GM12878 (cell line): ENCODE measurements at regions not wholly inside any gene's neighbourhood (a gene's known extent, or its start where the extent isn't known, plus 50 kb on each side); places are given as distances from the start of the nearest gene placed in this dataset.

Experiments
- ATAC-seq: fragments of 200-7000 bp; cut with Tn5 transposase; 3 replicates; pipeline ENCODE4 v1.9.1; 2020; ENCODE audit warnings: mild to moderate bottlenecking, moderate library complexity
- BruUV-seq: library from RNA; stranded (reverse); fragments of 400-500 nt; replicated peaks from 2 replicates; lab custom pipeline; 2021; lab: Mats Ljungman, UMichigan
- CTCF ChIA-PET: fragments of 300-600 bp; sonication (Branson Sonifier 250); formaldehyde crosslinking; extraction: SDS; loops from one replicate; lab custom pipeline; 2021; ENCODE audit warnings: inconsistent platforms; lab: Yijun Ruan, JAX
- POLR2A ChIA-PET: fragments of 350-600 bp; formaldehyde crosslinking; extraction: SDS; loops from one replicate; lab custom pipeline; 2021; ENCODE audit warnings: inconsistent platforms; lab: Charles Lee
- RAD21 ChIA-PET: fragments of 300-600 bp; sonication (Branson Sonifier 250); formaldehyde crosslinking; loops from one replicate; lab custom pipeline; 2023; ENCODE audit warnings: antibody characterized with exemption; ENCODE audit not compliant: unreplicated experiment; lab: Charles Lee
- SMC1A ChIA-PET: fragments of 300-600 bp; sonication (Branson Sonifier 250); formaldehyde crosslinking; loops from one replicate; lab custom pipeline; 2023; ENCODE audit not compliant: unreplicated experiment, uncharacterized antibody; lab: Charles Lee
- DNase-seq: peaks from one replicate; pipeline ENCODE4 v3.0.0-alpha.2; 2011; ENCODE audit warnings: low read depth, low spot score
- FAIRE-seq: peaks from 3 replicates; lab custom pipeline; 2011; peaks lifted over from hg19 to GRCh38; lab: Jason Lieb, UNC
- H2AFZ ChIP-seq: 2 replicates; pipeline ENCODE4 v1.6.0; 2011; ENCODE audit warnings: low read depth, low read length, control low read depth; ENCODE audit not compliant: control insufficient read depth
- H3K27ac ChIP-seq: 2 replicates; pipeline ENCODE4 v1.5.1; 2011; ENCODE audit warnings: control low read depth; ENCODE audit not compliant: control insufficient read depth, insufficient read depth
- H3K27me3 ChIP-seq, 2 experiments: replicated peaks in 1 of 2; 2 replicates each; pipeline versions ENCODE4 v1.6.0 to v1.6.1; 2011; ENCODE audit warnings: low read length in 1 of 2; ENCODE audit not compliant: control insufficient read depth in 2 of 2, insufficient read depth in 2 of 2
- H3K36me3 ChIP-seq, 2 experiments: 2 replicates each; pipeline ENCODE4 v1.5.1; 2011; ENCODE audit warnings: low read length in 1 of 2; ENCODE audit not compliant: control insufficient read depth in 2 of 2, insufficient read depth in 2 of 2
- H3K4me1 ChIP-seq: 2 replicates; pipeline ENCODE4 v1.6.1; 2011; ENCODE audit warnings: mild to moderate bottlenecking, low read length, moderate library complexity, mixed read lengths; ENCODE audit not compliant: control insufficient read depth, insufficient read depth
- H3K4me2 ChIP-seq: 2 replicates; pipeline ENCODE4 v1.6.0; 2011; ENCODE audit warnings: control low read depth; ENCODE audit not compliant: control insufficient read depth, insufficient read depth
- H3K4me3 ChIP-seq: fragments of 200-600 bp; sonication (generic); 2 replicates; pipeline ENCODE4 v1.5.1; 2016
- H3K79me2 ChIP-seq: 2 replicates; pipeline ENCODE4 v1.6.0; 2011; ENCODE audit warnings: low read length; ENCODE audit not compliant: control insufficient read depth, insufficient read depth
- H3K9ac ChIP-seq: 2 replicates; pipeline ENCODE4 v1.8.0; 2011; ENCODE audit warnings: low read length, control low read depth, mixed read lengths; ENCODE audit not compliant: control insufficient read depth, insufficient read depth
- H3K9me3 ChIP-seq: replicated peaks from 3 replicates; pipeline ENCODE4 v1.5.1; 2011; ENCODE audit warnings: mild to moderate bottlenecking, low read length; ENCODE audit not compliant: control insufficient read depth, insufficient read depth
- H4K20me1 ChIP-seq: 2 replicates; pipeline ENCODE4 v1.6.0; 2011; ENCODE audit not compliant: control insufficient read depth, insufficient read depth
- CHD2 ChIP-seq: IDR thresholded peaks from 2 replicates; pipeline ENCODE4 v1.6.1; 2011; ENCODE audit warnings: low read depth, low read length, improper control_type of control experiment, borderline replicate concordance
- EED ChIP-seq: sonication (generic); IDR thresholded peaks from 2 replicates; pipeline ENCODE4 v1.6.1; 2016; ENCODE audit warnings: antibody characterized with exemption, low read depth
- FOS ChIP-seq: IDR thresholded peaks from 3 replicates; pipeline ENCODE4 v1.6.1; 2011; ENCODE audit warnings: borderline replicate concordance; ENCODE audit not compliant: insufficient read length; ENCODE audit errors: extremely low read depth
- HDAC6 ChIP-seq: fragments of 200-600 bp; sonication (generic); IDR thresholded peaks from one replicate; pipeline ENCODE4 v1.8.0; 2017; ENCODE audit warnings: antibody characterized with exemption; ENCODE audit not compliant: unreplicated experiment
- KLF5 ChIP-seq: fragments of 450-650 bp; IDR thresholded peaks from 2 replicates; pipeline ENCODE4 v1.6.1; 2014; ENCODE audit warnings: mild to moderate bottlenecking; ENCODE audit not compliant: partially characterized antibody
- SPI1 ChIP-seq: IDR thresholded peaks from 2 replicates; pipeline ENCODE4 v1.6.1; 2011; ENCODE audit warnings: low read depth, mild to moderate bottlenecking, low read length, moderate library complexity, borderline replicate concordance; ENCODE audit not compliant: insufficient read depth
- WGBS: methylation state at CpG from one replicate; pipeline ENCODE4 v1.1.6; 2016; ENCODE audit warnings: low lambda C conversion rate; ENCODE audit not compliant: insufficient replicate concordance, insufficient coverage; ENCODE audit errors: missing lambda C conversion rate; 5-methylcytosine and 5-hydroxymethylcytosine counted together
- in situ Hi-C: fragments of 300-500 bp; cut with MboI; formaldehyde crosslinking; loops from 9 replicates; pipeline ENCODE4 v1.14.3; 2018; ENCODE audit warnings: mixed read lengths
- intact Hi-C: fragments of 100-400 bp; cut with micrococcal nuclease; formaldehyde crosslinking; loops from one replicate; pipeline ENCODE4 v1.14.2; 2022; ENCODE audit not compliant: unreplicated experiment
- TF ChIP-seq, protein P1 (sequence below): fragments of 450-650 bp; IDR thresholded peaks from 2 replicates; pipeline ENCODE4 v1.6.1; 2016; ENCODE audit warnings: mild to moderate bottlenecking

DNA sequence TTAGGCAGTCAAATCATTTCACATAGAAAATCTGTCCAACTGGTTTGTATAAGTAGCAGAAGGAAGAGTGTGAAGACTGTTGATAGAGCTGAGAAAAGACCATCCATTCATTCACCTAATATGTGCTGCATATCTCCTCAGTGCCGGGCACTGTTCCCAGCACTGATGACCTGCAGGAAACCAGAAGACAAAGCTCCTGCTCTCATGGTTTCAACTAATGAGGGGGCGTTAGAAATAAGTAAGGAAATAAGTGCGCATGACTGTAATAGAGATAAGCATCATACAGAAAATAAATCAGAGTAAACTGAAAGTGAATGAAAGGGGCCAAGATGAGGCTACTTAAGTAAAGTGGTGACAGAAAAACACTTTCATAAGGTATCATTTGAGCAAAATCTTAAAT, 427.5 kb upstream of the CDH20 start:
- intact Hi-C loops: no loop called here
- WGBS: 19% methylated on average over 3 of the region's 3 CpGs
- H3K27ac ChIP-seq: no peak overlapping the region
- ChIA-PET RAD21 (no interaction called here), SMC1A (interaction anchor here (1.3 kb wide), 1 partner anchor 9 kb away, joined by 4 read pairs; no protein-coding TSS in a partner anchor), CTCF (interaction anchor here (1.8 kb wide), 1 partner anchor 17 kb away, joined by 3 read pairs; no protein-coding TSS in a partner anchor), POLR2A (no interaction called here)
- ATAC-seq: no peak
- no peaks in the 10 kb centered on the region for H3K27me3 ChIP-seq
- H4K20me1 ChIP-seq: no peaks in the 10 kb centered on the region
- no peak overlapping the region for H3K9ac ChIP-seq
- no peak overlapping the region for H3K4me2 ChIP-seq
- H2AFZ ChIP-seq: no peak overlapping the region
- no peak for FAIRE-seq
- H3K4me3 ChIP-seq: no peak overlapping the region
- H3K9me3 ChIP-seq: no peaks in the 10 kb centered on the region
- H3K79me2 ChIP-seq: no peaks in the 10 kb centered on the region
- DNase-seq: no peak
- TF ChIP-seq HDAC6 (no peak), EED (no peak)
- in situ Hi-C loops: no loop called here
- H3K4me1 ChIP-seq: no peaks in the 10 kb centered on the region
- no peaks in the 10 kb centered on the region for H3K36me3 ChIP-seq
- no TSS peak for BruUV-seq

DNA sequence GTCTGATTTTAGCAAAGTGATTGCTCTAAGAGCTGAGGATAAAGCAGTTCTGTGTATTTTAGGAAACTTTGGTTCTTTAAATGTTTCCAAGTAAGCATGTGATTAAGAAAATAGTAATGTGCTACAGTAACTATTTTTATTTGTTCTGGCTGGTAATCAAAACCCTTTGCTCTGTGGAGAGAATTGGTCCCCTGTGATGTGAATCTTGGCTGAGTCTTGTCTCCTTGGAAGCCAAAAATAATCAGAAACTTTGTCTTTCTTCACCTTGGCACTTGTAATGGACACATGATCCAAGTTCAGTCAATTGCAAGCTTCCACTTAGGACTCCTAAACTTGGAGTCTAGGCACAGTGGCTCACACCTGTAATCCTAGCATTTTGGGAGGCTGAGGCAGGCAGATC, 422.7 kb upstream of the CDH20 start:
- ChIA-PET SMC1A (no interaction called here), POLR2A (no interaction called here), RAD21 (no interaction called here), CTCF (no interaction called here)
- Histone ChIP-seq H2AFZ (no peak overlapping the region), H4K20me1 (no peaks in the 10 kb centered on the region), H3K9me3 (no peaks in the 10 kb centered on the region), H3K4me3 (no peak overlapping the region), H3K9ac (no peak overlapping the region), H3K4me1 (no peaks in the 10 kb centered on the region), H3K79me2 (no peaks in the 10 kb centered on the region), H3K4me2 (no peak overlapping the region), H3K27ac (no peak overlapping the region), H3K36me3 (no peaks in the 10 kb centered on the region), H3K27me3 (no peaks in the 10 kb centered on the region)
- ATAC-seq (no peak), DNase-seq (no peak), FAIRE-seq (no peak)
- TF ChIP-seq, protein P1, sequence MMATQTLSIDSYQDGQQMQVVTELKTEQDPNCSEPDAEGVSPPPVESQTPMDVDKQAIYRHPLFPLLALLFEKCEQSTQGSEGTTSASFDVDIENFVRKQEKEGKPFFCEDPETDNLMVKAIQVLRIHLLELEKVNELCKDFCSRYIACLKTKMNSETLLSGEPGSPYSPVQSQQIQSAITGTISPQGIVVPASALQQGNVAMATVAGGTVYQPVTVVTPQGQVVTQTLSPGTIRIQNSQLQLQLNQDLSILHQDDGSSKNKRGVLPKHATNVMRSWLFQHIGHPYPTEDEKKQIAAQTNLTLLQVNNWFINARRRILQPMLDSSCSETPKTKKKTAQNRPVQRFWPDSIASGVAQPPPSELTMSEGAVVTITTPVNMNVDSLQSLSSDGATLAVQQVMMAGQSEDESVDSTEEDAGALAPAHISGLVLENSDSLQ: no peak
- TF ChIP-seq SPI1: no peak
- TF ChIP-seq CHD2: no peak
- no peak for TF ChIP-seq KLF5
- no peak for TF ChIP-seq FOS
- intact Hi-C loops: no loop called here
- BruUV-seq: no TSS peak
- in situ Hi-C loops: no loop called here
